HG02973 (cell line): ENCODE measurements at regions not wholly inside any gene's neighbourhood (a gene's known extent, or its start where the extent isn't known, plus 50 kb on each side); places are given as distances from the start of the nearest gene placed in this dataset.

ENCODE experiments used
- ATAC-seq: cut with Tn5 transposase; IDR thresholded peaks from one replicate; pipeline ENCODE4 v1.9.1; 2021; ENCODE audit warnings: moderate library complexity; ENCODE audit not compliant: unreplicated experiment

- no peak for ATAC-seq
Measured at GRCh38 chr4:141576585-141577110, 59.7 kb upstream of the IL15 start.

DNA sequence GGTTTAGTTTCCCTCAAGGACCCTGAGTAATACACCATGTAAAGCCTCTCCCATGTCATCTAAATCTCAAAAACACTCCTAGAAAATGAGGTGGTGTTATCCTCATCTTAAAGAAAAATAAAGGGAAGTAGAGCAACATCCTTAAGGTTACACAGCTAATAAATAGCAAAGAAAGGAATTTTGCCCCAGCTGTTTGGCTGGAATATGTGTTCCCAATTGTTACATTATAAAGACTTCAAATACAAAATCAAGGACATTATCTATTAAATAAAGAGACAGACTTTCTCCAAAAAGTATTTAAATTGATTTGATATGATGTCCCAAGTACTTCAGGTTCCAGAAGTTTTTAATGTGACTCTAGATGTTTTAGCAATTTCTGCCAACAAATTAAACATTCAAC, 57.9 kb upstream of the IL15 start:
- no peak for ATAC-seq

DNA sequence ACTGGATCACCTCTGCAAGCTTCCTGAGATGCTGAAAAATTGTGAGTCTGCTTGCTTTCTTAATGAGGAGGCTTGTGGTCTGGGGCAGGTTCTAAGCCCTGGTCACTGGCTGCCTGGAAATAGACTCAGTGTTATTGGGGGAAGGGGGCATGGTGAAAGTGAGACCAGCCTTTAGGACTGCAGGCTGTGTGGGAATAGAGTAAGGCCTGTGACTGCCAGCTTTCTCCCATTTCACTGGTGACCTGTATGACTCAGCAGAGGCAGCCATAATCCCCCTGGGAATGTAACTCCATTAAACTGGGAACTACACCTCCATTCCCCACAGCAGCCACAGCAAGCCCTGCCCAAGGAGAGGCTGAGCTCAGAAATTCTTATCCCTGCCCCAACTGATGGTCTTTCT, 55.9 kb upstream of the IL15 start:
- no peak for ATAC-seq
